Stimulated activated effector memory CD8-positive, alpha-beta T cell treated with anti-CD3 and anti-CD28 coated beads, Interleukin-12 subunit alpha, Interleukin-12 subunit beta, amount 100 ng/mL, for 72 hours (primary cell): ENCODE measurements at regions not wholly inside any gene's neighbourhood (a gene's known extent, or its start where the extent isn't known, plus 50 kb on each side); places are given as distances from the start of the nearest gene placed in this dataset.

ENCODE experiments used
- ATAC-seq: fragments of 150-1000 bp; cut with Tn5 transposase; 2 replicates; pipeline ENCODE4 v1.10.0; 2021
- DNase-seq, 2 donors: peaks; one replicate each; pipeline ENCODE4 v3.0.0; 2021 to 2022; ENCODE audit warnings: low spot score in 2 of 2
- H3K27ac Mint-ChIP-seq: one replicate; pipeline ENCODE4 v1.8.0; 2022; ENCODE audit warnings: mild to moderate bottlenecking, mixed read lengths
- H3K36me3 Mint-ChIP-seq: one replicate; pipeline ENCODE4 v1.8.0; 2022; ENCODE audit warnings: mild to moderate bottlenecking, mixed read lengths
- H3K4me1 Mint-ChIP-seq: one replicate; pipeline ENCODE4 v1.8.0; 2022; ENCODE audit warnings: mixed read lengths
- H3K4me3 Mint-ChIP-seq: one replicate; pipeline ENCODE4 v1.8.0; 2022; ENCODE audit warnings: mild to moderate bottlenecking, mixed read lengths
- H3K9me3 Mint-ChIP-seq: one replicate; pipeline ENCODE4 v1.8.0; 2022; ENCODE audit warnings: mixed read lengths

DNA sequence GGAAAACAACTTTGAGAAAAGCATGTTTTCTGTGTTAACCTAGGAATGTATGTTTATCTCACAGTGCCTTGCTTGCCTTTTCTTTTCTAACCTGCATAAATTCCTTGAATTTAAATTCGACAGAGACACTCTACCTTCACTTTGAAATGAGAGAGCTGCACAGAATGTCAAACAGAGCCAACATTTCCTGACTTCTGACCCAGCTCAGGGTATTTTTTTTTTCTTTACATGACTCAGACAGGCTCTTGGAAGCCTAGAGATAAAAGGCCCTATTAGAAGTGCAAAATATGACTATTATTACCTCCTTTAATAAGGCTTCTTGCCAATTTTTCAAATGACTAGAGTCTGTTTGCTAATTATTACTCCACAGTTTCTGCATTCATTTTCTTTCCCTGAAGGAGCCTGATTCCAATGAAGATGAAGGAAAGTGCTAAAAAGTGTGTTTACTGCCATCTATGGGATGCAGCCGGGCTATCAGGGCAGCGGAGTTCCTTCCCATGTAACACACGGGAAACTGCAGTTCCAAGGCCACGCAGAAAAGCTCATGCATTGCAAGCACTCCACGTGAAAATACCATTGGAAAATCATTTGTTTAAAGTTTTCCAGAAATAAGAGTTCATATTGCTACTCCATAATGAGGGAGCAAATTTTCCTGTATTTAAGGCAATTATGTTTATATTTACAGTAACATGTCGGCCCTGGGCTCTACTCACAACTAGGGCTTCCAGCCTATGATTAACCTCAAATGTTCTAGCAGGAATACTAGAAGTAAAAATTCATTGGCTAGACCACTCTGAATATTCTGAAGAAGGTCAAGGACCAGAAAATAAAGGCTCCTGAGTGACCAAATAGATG is 485.6 kb downstream of the ZSWIM6 start:
- Mint-ChIP-seq H3K36me3 (no peaks in the 10 kb centered on the region), H3K4me1 (no peaks in the 10 kb centered on the region), H3K27ac (no peak overlapping the region), H3K9me3 (peaks cover 8% of the 10 kb centered on the region), H3K4me3 (no peak overlapping the region)
- ATAC-seq = no peak
- no peak for DNase-seq

- H3K4me1 Mint-ChIP-seq = no peaks in the 10 kb centered on the region
- no peaks in the 10 kb centered on the region for H3K36me3 Mint-ChIP-seq
- ATAC-seq = no peak
Measured at GRCh38 chr5:61820836-61821235, 485.2 kb upstream of the KIF2A start.

DNA sequence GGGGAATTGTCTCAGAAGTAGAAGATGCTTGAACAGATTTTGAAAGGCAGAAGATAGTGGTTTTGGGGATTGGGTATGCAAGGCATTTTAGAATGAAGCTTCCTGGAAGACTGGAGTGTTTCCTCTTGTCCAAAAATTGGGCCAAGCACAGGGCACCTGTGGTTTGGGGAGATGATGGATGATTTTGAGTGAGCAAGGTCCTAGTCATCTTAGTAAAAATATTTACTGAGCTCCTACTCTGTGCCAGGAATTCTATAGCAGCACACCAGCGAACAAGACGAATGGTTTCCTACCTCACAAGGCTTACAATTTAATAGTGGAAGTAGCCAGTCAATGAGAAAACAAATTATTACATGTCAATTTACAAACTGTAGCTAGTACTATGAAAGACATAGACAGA is 484.4 kb upstream of the KIF2A start:
- no peaks in the 10 kb centered on the region for H3K36me3 Mint-ChIP-seq
- no peaks in the 10 kb centered on the region for H3K4me1 Mint-ChIP-seq
- peaks cover 8% of the 10 kb centered on the region for H3K9me3 Mint-ChIP-seq
- H3K27ac Mint-ChIP-seq = no peak overlapping the region
- DNase-seq (no peak), ATAC-seq (no peak)
- H3K4me3 Mint-ChIP-seq = no peak overlapping the region

More at GRCh38 chr5:61820836-61821235, 485.2 kb upstream of the KIF2A start:
- no peak overlapping the region for H3K27ac Mint-ChIP-seq
- DNase-seq = no peak
- H3K9me3 Mint-ChIP-seq = peaks cover 8% of the 10 kb centered on the region
- H3K4me3 Mint-ChIP-seq = no peak overlapping the region

- ATAC-seq = no peak
- Mint-ChIP-seq H3K4me3 (no peak overlapping the region), H3K9me3 (peaks cover 8% of the 10 kb centered on the region), H3K27ac (no peak overlapping the region), H3K36me3 (no peaks in the 10 kb centered on the region), H3K4me1 (no peaks in the 10 kb centered on the region)
- DNase-seq = no peak
Measured at GRCh38 chr5:61822584-61822983, 483.4 kb upstream of the KIF2A start.

DNA sequence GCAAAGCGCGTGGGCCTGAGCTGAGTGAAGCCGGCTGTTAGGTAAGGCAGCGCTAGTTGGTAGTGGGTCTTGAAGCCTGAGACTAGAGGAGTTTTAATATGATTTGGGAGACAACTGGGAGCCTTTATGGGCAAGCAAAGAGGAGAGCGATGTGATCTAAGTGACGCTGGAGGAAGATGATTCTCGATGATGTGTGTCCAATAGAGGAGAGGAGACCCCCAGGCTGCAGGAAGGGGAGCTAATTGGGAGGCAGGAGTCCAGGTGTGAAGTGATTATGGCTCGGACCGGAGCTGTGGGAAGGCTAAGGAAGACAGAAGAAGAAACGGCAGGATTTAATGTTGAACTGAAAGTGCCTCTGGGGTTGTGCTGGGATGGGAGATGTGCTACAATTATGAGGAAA is 482.9 kb upstream of the KIF2A start:
- no peak for ATAC-seq
- no peak overlapping the region for H3K27ac Mint-ChIP-seq

DNA sequence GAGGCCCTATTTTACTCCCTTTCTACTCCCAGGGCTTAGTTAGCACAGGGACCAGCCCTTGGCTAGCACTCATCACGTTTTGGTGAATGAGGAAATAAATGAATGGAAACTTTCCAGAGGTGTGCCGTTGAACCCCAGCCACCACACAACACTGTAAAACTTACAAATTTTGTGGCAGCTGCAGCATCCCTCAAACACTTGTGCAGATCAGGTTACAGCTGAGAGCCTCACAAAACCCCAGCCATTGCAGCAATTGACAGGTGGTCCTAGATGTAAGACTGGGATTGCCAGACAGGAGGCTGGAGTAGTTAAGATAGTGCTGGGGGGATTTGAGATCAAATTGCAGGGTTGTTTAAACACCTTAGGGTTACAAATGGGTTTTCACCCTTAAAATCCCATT is 482.2 kb upstream of the KIF2A start:
- ATAC-seq (no peak), DNase-seq (no peak)
- Mint-ChIP-seq H3K27ac (no peak overlapping the region), H3K4me1 (no peaks in the 10 kb centered on the region), H3K4me3 (no peak overlapping the region), H3K36me3 (no peaks in the 10 kb centered on the region), H3K9me3 (peaks cover 5% of the 10 kb centered on the region)

More for the DNA sequence above, 482.9 kb upstream of the KIF2A start:
- DNase-seq = no peak
- Mint-ChIP-seq H3K4me1 (no peaks in the 10 kb centered on the region), H3K4me3 (no peak overlapping the region), H3K9me3 (peaks cover 8% of the 10 kb centered on the region), H3K36me3 (no peaks in the 10 kb centered on the region)

GRCh38 chr5:61824396-61824795 is 481.6 kb upstream of the KIF2A start:
- Mint-ChIP-seq H3K4me1 (no peaks in the 10 kb centered on the region), H3K36me3 (no peaks in the 10 kb centered on the region)

GRCh38 chr5:61827445-61827975 is 478.5 kb upstream of the KIF2A start:
- Mint-ChIP-seq H3K4me1 (no peaks in the 10 kb centered on the region), H3K27ac (no peak overlapping the region), H3K36me3 (no peaks in the 10 kb centered on the region), H3K9me3 (no peaks in the 10 kb centered on the region), H3K4me3 (no peak overlapping the region)
- ATAC-seq (no peak), DNase-seq (no peak)

More at GRCh38 chr5:61824396-61824795, 481.6 kb upstream of the KIF2A start:
- DNase-seq (no peak), ATAC-seq (no peak)
- peaks cover 3% of the 10 kb centered on the region for H3K9me3 Mint-ChIP-seq
- no peak overlapping the region for H3K27ac Mint-ChIP-seq
- no peak overlapping the region for H3K4me3 Mint-ChIP-seq

DNA sequence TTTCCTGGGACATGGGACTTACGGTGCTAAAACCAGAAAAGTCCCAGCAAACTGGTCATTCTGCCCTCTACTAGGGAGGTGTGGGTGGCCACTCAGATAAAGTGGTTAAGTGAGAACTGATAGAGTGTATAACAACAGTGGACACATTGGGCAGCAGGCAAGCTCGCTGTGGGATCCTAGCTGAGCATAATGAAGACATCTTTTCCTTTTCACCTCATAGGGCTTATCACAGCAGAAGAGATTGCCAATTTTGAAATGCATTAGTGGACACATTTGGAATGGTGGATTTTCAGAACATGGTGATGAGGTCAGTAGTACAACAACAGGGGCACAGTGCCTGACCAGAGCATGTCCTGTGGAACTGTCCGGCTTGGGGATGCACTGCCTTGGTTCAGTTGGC is 477.1 kb upstream of the KIF2A start:
- H3K4me3 Mint-ChIP-seq = no peak overlapping the region

DNA sequence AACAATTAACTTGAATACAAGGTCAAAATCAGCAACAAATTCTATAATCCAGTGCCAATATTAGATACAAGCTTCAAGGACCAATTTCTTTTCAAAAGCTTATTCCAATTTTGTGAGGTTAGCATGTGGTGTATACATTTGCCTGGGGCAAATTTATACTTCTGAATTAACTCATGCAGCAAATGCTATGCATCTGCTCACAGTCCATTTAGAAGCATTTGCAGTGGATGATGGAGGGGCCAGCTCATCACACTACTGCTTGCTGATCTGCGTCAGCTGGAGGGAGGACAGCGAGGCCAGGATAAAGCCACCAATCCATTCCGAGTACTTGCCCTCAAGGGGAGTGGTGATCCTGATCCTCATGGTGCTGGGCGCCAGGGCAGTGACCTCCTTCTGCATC is 474.3 kb upstream of the KIF2A start:
- Mint-ChIP-seq H3K4me3 (no peak overlapping the region), H3K36me3 (no peaks in the 10 kb centered on the region), H3K4me1 (no peaks in the 10 kb centered on the region), H3K27ac (no peak overlapping the region), H3K9me3 (no peaks in the 10 kb centered on the region)
- no peak for ATAC-seq
- no peak for DNase-seq

More for the DNA sequence above, 477.1 kb upstream of the KIF2A start:
- no peak overlapping the region for H3K27ac Mint-ChIP-seq
- H3K9me3 Mint-ChIP-seq = no peaks in the 10 kb centered on the region
- no peak for DNase-seq
- H3K4me1 Mint-ChIP-seq = no peaks in the 10 kb centered on the region
- H3K36me3 Mint-ChIP-seq = no peaks in the 10 kb centered on the region
- ATAC-seq = no peak

DNA sequence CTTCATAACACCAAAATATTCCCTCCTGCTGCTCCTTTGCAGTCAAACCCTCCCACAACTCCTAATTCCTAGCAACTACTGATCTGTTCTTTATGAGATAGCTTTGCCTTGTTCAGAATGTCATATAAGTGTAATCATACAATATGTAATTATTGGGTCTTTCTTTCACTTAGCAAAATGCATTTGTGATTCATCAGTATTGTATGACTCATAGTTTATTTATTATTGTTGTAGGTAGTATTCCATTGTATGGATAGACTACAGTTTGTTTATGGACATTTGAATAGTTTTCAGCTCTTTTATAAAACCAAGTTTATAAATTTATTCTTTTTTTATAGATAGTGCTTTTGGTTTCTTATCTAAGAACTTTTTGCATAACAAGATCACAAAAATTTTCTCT is 468.2 kb upstream of the KIF2A start:
- Mint-ChIP-seq H3K4me1 (no peaks in the 10 kb centered on the region), H3K36me3 (no peaks in the 10 kb centered on the region), H3K4me3 (no peak overlapping the region)

DNA sequence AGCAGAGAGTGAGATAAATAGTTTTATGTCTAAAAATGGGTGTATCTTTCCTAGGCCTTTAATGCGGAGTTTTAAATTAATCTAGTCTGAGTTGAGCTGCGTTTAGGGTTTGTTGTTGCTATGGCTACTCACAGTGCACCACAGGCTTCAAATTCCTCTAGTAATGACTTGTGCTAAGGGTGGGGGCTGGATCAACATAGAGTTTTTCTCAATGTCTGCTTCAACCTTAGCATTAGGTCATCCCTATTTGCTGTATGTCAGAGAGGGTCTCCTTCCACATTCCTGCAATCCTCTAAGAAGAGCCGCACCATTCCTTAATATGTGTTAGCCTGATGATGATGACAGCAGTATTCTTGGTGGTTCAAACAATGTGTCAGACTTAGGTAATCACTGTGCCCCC is 465.6 kb upstream of the KIF2A start:
- H3K4me1 Mint-ChIP-seq = no peaks in the 10 kb centered on the region
- DNase-seq (no peak), ATAC-seq (no peak)
- H3K4me3 Mint-ChIP-seq = no peak overlapping the region
- H3K27ac Mint-ChIP-seq = no peak overlapping the region
- H3K9me3 Mint-ChIP-seq = no peaks in the 10 kb centered on the region
- no peaks in the 10 kb centered on the region for H3K36me3 Mint-ChIP-seq

More for the DNA sequence above, 468.2 kb upstream of the KIF2A start:
- ATAC-seq (no peak), DNase-seq (no peak)
- H3K27ac Mint-ChIP-seq = no peak overlapping the region
- no peaks in the 10 kb centered on the region for H3K9me3 Mint-ChIP-seq

GRCh38 chr5:61842840-61843239 is 463.2 kb upstream of the KIF2A start:
- ATAC-seq = no peak
- Mint-ChIP-seq H3K27ac (no peak overlapping the region), H3K4me3 (no peak overlapping the region), H3K9me3 (no peaks in the 10 kb centered on the region), H3K36me3 (no peaks in the 10 kb centered on the region), H3K4me1 (no peaks in the 10 kb centered on the region)
- no peak for DNase-seq

- no peaks in the 10 kb centered on the region for H3K36me3 Mint-ChIP-seq
- no peak for ATAC-seq
- H3K4me1 Mint-ChIP-seq = no peaks in the 10 kb centered on the region
Measured at GRCh38 chr5:61850696-61851095, 455.3 kb upstream of the KIF2A start.

DNA sequence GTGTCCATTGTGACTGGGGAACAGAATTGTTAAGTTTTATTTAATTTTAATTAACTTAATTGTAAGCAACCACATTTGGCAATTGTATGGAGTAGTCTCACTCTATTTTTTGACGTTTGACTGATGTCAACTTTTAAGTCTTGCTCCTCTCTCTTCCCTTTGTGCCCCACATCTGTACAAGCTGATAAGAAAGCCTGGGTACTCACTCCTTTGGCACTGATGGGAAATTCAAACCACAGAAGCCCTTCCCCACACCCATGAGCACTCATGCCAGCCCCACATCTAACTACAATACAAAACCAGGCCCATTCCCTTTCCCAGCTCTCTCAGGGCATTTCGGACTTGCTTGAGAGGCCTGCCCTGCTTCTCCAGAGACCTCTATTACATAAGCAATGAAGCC is 451.5 kb upstream of the KIF2A start:
- no peaks in the 10 kb centered on the region for H3K36me3 Mint-ChIP-seq
- H3K9me3 Mint-ChIP-seq = peaks cover 4% of the 10 kb centered on the region
- H3K27ac Mint-ChIP-seq = no peak overlapping the region
- no peak for ATAC-seq
- no peaks in the 10 kb centered on the region for H3K4me1 Mint-ChIP-seq
- DNase-seq = no peak
- no peak overlapping the region for H3K4me3 Mint-ChIP-seq

More at GRCh38 chr5:61850696-61851095, 455.3 kb upstream of the KIF2A start:
- Mint-ChIP-seq H3K4me3 (no peak overlapping the region), H3K9me3 (peaks cover 4% of the 10 kb centered on the region), H3K27ac (no peak overlapping the region)
- no peak for DNase-seq

- ATAC-seq (no peak), DNase-seq (no peak)
- no peak overlapping the region for H3K27ac Mint-ChIP-seq
- no peak overlapping the region for H3K4me3 Mint-ChIP-seq
- H3K36me3 Mint-ChIP-seq = no peaks in the 10 kb centered on the region
- peaks cover 4% of the 10 kb centered on the region for H3K9me3 Mint-ChIP-seq
- H3K4me1 Mint-ChIP-seq = no peaks in the 10 kb centered on the region
Measured at GRCh38 chr5:61860978-61861377, 445.0 kb upstream of the KIF2A start.
